IMR-90 (cell line): ENCODE measurements at regions not wholly inside any gene's neighbourhood (a gene's known extent, or its start where the extent isn't known, plus 50 kb on each side); places are given as distances from the start of the nearest gene placed in this dataset.

ENCODE experiments used
- ATAC-seq: fragments of 200-7000 bp; cut with Tn5 transposase; 2 replicates; pipeline ENCODE4 v1.9.1; 2020; ENCODE audit warnings: low read depth, mild to moderate bottlenecking, moderate library complexity
- BruUV-seq: library from RNA; stranded (reverse); fragments of 400-500 nt; replicated peaks from 2 replicates; lab custom pipeline; 2021; lab: Mats Ljungman, UMichigan
- CTCF ChIA-PET: fragments of 300-600 bp; formaldehyde crosslinking; extraction: SDS; loops from one replicate; lab custom pipeline; 2021; ENCODE audit warnings: antibody characterized with exemption; lab: Yijun Ruan, JAX
- POLR2A ChIA-PET: fragments of 300-600 bp; sonication (Branson Sonifier 250); formaldehyde crosslinking; loops from one replicate; lab custom pipeline; 2022; ENCODE audit warnings: antibody characterized with exemption; ENCODE audit not compliant: unreplicated experiment; lab: Charles Lee
- DNase-seq: peaks from one replicate; pipeline ENCODE4 v3.0.0; 2013
- H2AFZ ChIP-seq: replicated peaks from 2 replicates; pipeline ENCODE3; 2013; ENCODE audit warnings: low read length, mild to moderate bottlenecking; ENCODE audit not compliant: poor library complexity
- H2AK5ac ChIP-seq: 2 replicates; pipeline ENCODE4 v1.6.1; 2013; ENCODE audit warnings: low read depth, low read length, inconsistent platforms
- H2AK9ac ChIP-seq: replicated peaks from 2 replicates; pipeline ENCODE3; 2013; ENCODE audit warnings: mild to moderate bottlenecking, low read depth, low read length, moderate library complexity; ENCODE audit not compliant: poor library complexity
- H2BK120ac ChIP-seq: 2 replicates; pipeline ENCODE4 v1.6.1; 2013; ENCODE audit warnings: low read depth, low read length, inconsistent platforms
- H2BK15ac ChIP-seq: 3 replicates; pipeline ENCODE4 v1.6.1; 2013; ENCODE audit warnings: low read depth, low read length, inconsistent platforms
- H2BK20ac ChIP-seq: 2 replicates; pipeline ENCODE4 v1.6.1; 2013; ENCODE audit warnings: low read depth, mild to moderate bottlenecking, inconsistent platforms, low read length, moderate library complexity
- H2BK5ac ChIP-seq: 2 replicates; pipeline ENCODE4 v1.6.1; 2013; ENCODE audit warnings: mild to moderate bottlenecking, low read depth, low read length, inconsistent platforms; ENCODE audit not compliant: poor library complexity, severe bottlenecking
- H3K14ac ChIP-seq: replicated peaks from 2 replicates; pipeline ENCODE4 v1.6.1; 2013; ENCODE audit warnings: low read depth, low read length, inconsistent platforms
- H3K18ac ChIP-seq: 2 replicates; pipeline ENCODE4 v1.6.1; 2013; ENCODE audit warnings: low read depth, low read length, control low read depth
- H3K23ac ChIP-seq: 2 replicates; pipeline ENCODE4 v1.6.1; 2013; ENCODE audit warnings: low read depth, low read length, inconsistent platforms
- H3K27ac ChIP-seq: 2 replicates; pipeline ENCODE4 v1.5.1; 2013; ENCODE audit warnings: mild to moderate bottlenecking, control low read depth, low read length; ENCODE audit not compliant: insufficient read depth
- H3K27me3 ChIP-seq: 2 replicates; pipeline ENCODE4 v1.6.1; 2013; ENCODE audit warnings: low read length; ENCODE audit not compliant: control insufficient read depth, insufficient read depth
- H3K36me3 ChIP-seq: 2 replicates; pipeline ENCODE4 v1.6.1; 2013; ENCODE audit warnings: low read length, mixed read lengths; ENCODE audit not compliant: control insufficient read depth, insufficient read depth
- H3K4ac ChIP-seq: 2 replicates; pipeline ENCODE4 v1.6.1; 2013; ENCODE audit warnings: low read depth, low read length, inconsistent platforms
- H3K4me1 ChIP-seq: 2 replicates; pipeline ENCODE4 v1.6.1; 2013; ENCODE audit warnings: low read length, mixed read lengths; ENCODE audit not compliant: control insufficient read depth, insufficient read depth
- H3K4me2 ChIP-seq: 2 replicates; pipeline ENCODE4 v1.6.1; 2013; ENCODE audit warnings: low read depth, mild to moderate bottlenecking, control low read depth, low read length, moderate library complexity
- H3K4me3 ChIP-seq: 2 replicates; pipeline ENCODE4 v1.5.1; 2013; ENCODE audit warnings: low read depth, mild to moderate bottlenecking, control low read depth, low read length, moderate library complexity; ENCODE audit not compliant: insufficient read depth
- H3K56ac ChIP-seq: 2 replicates; pipeline ENCODE4 v1.6.1; 2013; ENCODE audit warnings: low read length, inconsistent platforms; ENCODE audit not compliant: insufficient read depth; ENCODE audit errors: extremely low read depth
- H3K79me1 ChIP-seq, 2 experiments: 2 replicates each; pipeline ENCODE4 v1.6.1; 2013; ENCODE audit warnings: low read length in 2 of 2, inconsistent platforms in 1 of 2, low read depth in 1 of 2
- H3K9ac ChIP-seq: 2 replicates; pipeline ENCODE4 v1.6.1; 2013; ENCODE audit warnings: low read depth, low read length, control low read depth
- H3K9me1 ChIP-seq: 2 replicates; pipeline ENCODE4 v1.6.1; 2013; ENCODE audit warnings: low read length, inconsistent platforms; ENCODE audit not compliant: insufficient read depth
- H3K9me3 ChIP-seq: 2 replicates; pipeline ENCODE4 v1.6.1; 2013; ENCODE audit warnings: low read length; ENCODE audit not compliant: control insufficient read depth, insufficient read depth
- H4K20me1 ChIP-seq: 2 replicates; pipeline ENCODE4 v1.6.1; 2013; ENCODE audit warnings: low read length, inconsistent platforms; ENCODE audit not compliant: insufficient read depth
- H4K5ac ChIP-seq: 2 replicates; pipeline ENCODE4 v1.6.1; 2013; ENCODE audit warnings: mild to moderate bottlenecking, low read depth, low read length, control low read depth
- H4K8ac ChIP-seq, 2 experiments: 2 replicates each; pipeline ENCODE4 v1.6.1; 2013; ENCODE audit warnings: low read depth in 2 of 2, low read length in 2 of 2, control low read depth in 1 of 2, inconsistent platforms in 1 of 2
- H4K91ac ChIP-seq: 2 replicates; pipeline ENCODE4 v1.6.1; 2013; ENCODE audit warnings: low read depth, low read length, inconsistent platforms; ENCODE audit not compliant: insufficient read depth
- BHLHE40 ChIP-seq: fragments of 150-350 bp; IDR thresholded peaks from 2 replicates; pipeline ENCODE4 v1.6.1; 2016; ENCODE audit warnings: mild to moderate bottlenecking, low read depth, low read length
- CEBPB ChIP-seq: IDR thresholded peaks from 2 replicates; pipeline ENCODE4 v1.6.1; 2012; ENCODE audit warnings: low read depth, low read length, improper control_type of control experiment
- CHD1 ChIP-seq: IDR thresholded peaks from 2 replicates; pipeline ENCODE4 v1.6.1; 2012; ENCODE audit warnings: low read depth, low read length, improper control_type of control experiment
- MAZ ChIP-seq: IDR thresholded peaks from 2 replicates; pipeline ENCODE4 v1.6.1; 2012; ENCODE audit warnings: low read depth, mild to moderate bottlenecking, low read length, improper control_type of control experiment, moderate library complexity, borderline replicate concordance
- MXI1 ChIP-seq: IDR thresholded peaks from 2 replicates; pipeline ENCODE4 v1.6.1; 2012; ENCODE audit warnings: low read depth, mild to moderate bottlenecking, low read length, moderate library complexity, borderline replicate concordance
- RCOR1 ChIP-seq: IDR thresholded peaks from 2 replicates; pipeline ENCODE4 v1.6.1; 2012; ENCODE audit warnings: mild to moderate bottlenecking, low read length, improper control_type of control experiment; ENCODE audit not compliant: insufficient replicate concordance
- WGBS, 2 experiments: methylation state at CpG; one replicate each; pipeline versions ENCODE4 v1.1.5 to v1.1.7; 2013; ENCODE audit warnings: missing lambda C conversion rate in 2 of 2; ENCODE audit not compliant: insufficient read length in 1 of 2; ENCODE audit errors: extremely low coverage in 2 of 2; 5-methylcytosine and 5-hydroxymethylcytosine counted together
- dilution Hi-C: fragments of 300-500 bp; cut with HindIII; formaldehyde crosslinking; loops from one replicate; pipeline ENCODE4 v1.14.3; 2018; ENCODE audit warnings: low sequenced_read_pairs; ENCODE audit not compliant: unreplicated experiment
- in situ Hi-C: fragments of 300-500 bp; cut with MboI; formaldehyde crosslinking; loops from 3 replicates; pipeline ENCODE4 v1.14.3; 2019; ENCODE audit warnings: low sequenced_read_pairs, inconsistent platforms, mixed read lengths
- intact Hi-C: fragments of 100-400 bp; cut with micrococcal nuclease; formaldehyde crosslinking; loops from 2 replicates; pipeline ENCODE4 v1.10.0; 2022
- TF ChIP-seq, protein P1 (sequence below): conservative IDR thresholded peaks from 2 replicates; pipeline ENCODE4 v1.5.1; 2012; ENCODE audit warnings: mild to moderate bottlenecking, low read depth, low read length, improper control_type of control experiment
- TF ChIP-seq, protein P2 (sequence below): fragments of 150-350 bp; IDR thresholded peaks from 2 replicates; pipeline ENCODE4 v1.6.1; 2017; ENCODE audit warnings: mild to moderate bottlenecking, antibody characterized with exemption, low read length, low read depth

DNA sequence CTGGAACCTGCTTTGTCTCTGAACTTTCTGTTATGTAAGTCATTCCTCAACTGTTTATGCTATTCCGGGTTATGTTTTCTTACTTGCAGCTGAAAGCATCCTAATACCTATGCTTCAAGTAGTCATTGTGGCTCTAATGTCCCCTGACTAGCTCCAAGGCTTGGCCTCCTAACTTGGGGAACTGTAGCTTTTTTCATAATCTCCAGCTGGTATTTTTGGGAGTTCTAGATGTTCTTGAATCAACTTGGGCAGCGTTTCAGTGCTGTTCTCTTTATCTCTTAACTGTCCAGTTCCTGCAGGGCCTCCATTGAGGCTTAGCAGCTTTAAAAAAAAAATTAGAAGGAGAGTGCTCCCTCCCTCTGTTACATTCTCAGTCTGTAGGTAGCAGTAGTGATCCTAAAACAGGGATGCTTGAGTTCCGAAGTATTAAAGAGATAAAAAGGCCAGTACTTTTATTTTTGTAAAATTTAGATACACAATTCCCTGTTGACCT lies 100.0 kb upstream of the ACTBL2 start:
- H4K8ac ChIP-seq, result no peak overlapping the region
- POLR2A ChIA-PET, result no interaction called here

More for the DNA sequence above, 100.0 kb upstream of the ACTBL2 start:
- Histone ChIP-seq H4K91ac (no peak overlapping the region), H3K27ac (no peak overlapping the region), H2BK20ac (no peak overlapping the region), H3K79me1 (no peaks in the 10 kb centered on the region), H2BK5ac (no peak overlapping the region), H2AK5ac (no peak overlapping the region), H2AK9ac (no peak overlapping the region), H3K4ac (no peak overlapping the region), H4K20me1 (no peaks in the 10 kb centered on the region), H2AFZ (no peak overlapping the region), H2BK120ac (no peak overlapping the region), H3K4me1 (peaks cover 2% of the 10 kb centered on the region), H3K14ac (no peak overlapping the region), H3K9me3 (no peaks in the 10 kb centered on the region), H3K56ac (no peak overlapping the region), H4K5ac (no peak overlapping the region), H3K4me3 (no peak overlapping the region), H3K36me3 (no peaks in the 10 kb centered on the region), H3K4me2 (no peak overlapping the region), H2BK15ac (no peak overlapping the region), H3K23ac (no peak overlapping the region), H3K9me1 (no peaks in the 10 kb centered on the region; the same call in 1 of the 2 replicates), H3K9ac (no peak overlapping the region), H3K27me3 (no peaks in the 10 kb centered on the region), H3K18ac (no peak overlapping the region)
- TF ChIP-seq, protein P1, sequence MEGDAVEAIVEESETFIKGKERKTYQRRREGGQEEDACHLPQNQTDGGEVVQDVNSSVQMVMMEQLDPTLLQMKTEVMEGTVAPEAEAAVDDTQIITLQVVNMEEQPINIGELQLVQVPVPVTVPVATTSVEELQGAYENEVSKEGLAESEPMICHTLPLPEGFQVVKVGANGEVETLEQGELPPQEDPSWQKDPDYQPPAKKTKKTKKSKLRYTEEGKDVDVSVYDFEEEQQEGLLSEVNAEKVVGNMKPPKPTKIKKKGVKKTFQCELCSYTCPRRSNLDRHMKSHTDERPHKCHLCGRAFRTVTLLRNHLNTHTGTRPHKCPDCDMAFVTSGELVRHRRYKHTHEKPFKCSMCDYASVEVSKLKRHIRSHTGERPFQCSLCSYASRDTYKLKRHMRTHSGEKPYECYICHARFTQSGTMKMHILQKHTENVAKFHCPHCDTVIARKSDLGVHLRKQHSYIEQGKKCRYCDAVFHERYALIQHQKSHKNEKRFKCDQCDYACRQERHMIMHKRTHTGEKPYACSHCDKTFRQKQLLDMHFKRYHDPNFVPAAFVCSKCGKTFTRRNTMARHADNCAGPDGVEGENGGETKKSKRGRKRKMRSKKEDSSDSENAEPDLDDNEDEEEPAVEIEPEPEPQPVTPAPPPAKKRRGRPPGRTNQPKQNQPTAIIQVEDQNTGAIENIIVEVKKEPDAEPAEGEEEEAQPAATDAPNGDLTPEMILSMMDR, result no peak
- TF ChIP-seq RCOR1 (no peak), MXI1 (no peak), CHD1 (no peak), CEBPB (no peak), MAZ (no peak), BHLHE40 (no peak)
- TF ChIP-seq, protein P2, sequence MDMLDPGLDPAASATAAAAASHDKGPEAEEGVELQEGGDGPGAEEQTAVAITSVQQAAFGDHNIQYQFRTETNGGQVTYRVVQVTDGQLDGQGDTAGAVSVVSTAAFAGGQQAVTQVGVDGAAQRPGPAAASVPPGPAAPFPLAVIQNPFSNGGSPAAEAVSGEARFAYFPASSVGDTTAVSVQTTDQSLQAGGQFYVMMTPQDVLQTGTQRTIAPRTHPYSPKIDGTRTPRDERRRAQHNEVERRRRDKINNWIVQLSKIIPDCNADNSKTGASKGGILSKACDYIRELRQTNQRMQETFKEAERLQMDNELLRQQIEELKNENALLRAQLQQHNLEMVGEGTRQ, result no peak
- BruUV-seq, result no TSS peak
- no peak for ATAC-seq
- intact Hi-C loops, result no loop called here
- whole genome bisulfite sequencing, 2 experiments, result 100% methylated on average over 1 of the region's 3 CpGs; no CpG with 5 or more reads in 1 of the 2 experiments
- no peak for DNase-seq
- CTCF ChIA-PET, result no interaction called here
- in situ Hi-C loops, result no loop called here
- dilution Hi-C loops, result no loop called here
